HepG2 (cell line): ENCODE measurements at regions not wholly inside any gene's neighbourhood (a gene's known extent, or its start where the extent isn't known, plus 50 kb on each side); places are given as distances from the start of the nearest gene placed in this dataset.
A peak's percentile ranks its signal among the peaks of the same experiment; 100 is the strongest.

Experiments used
- ATAC-seq: fragments of 200-7000 bp; cut with Tn5 transposase; 3 replicates; pipeline ENCODE4 v1.9.1; 2020; ENCODE audit warnings: mild to moderate bottlenecking, moderate library complexity
- BruUV-seq: library from RNA; stranded (reverse); fragments of 400-500 nt; replicated peaks from 2 replicates; lab custom pipeline; 2021; lab: Mats Ljungman, UMichigan
- CTCF ChIA-PET: fragments of 300-600 bp; formaldehyde crosslinking; extraction: SDS; loops from one replicate; lab custom pipeline; 2021; ENCODE audit warnings: low total read pairs, inconsistent platforms, low intra/inter-chr PET ratio; lab: Yijun Ruan, JAX
- POLR2A ChIA-PET: fragments of 350-600 bp; sonication (Branson Sonifier 250); formaldehyde crosslinking; loops from one replicate; lab custom pipeline; 2020; ENCODE audit warnings: antibody characterized with exemption, inconsistent platforms; lab: Yijun Ruan, JAX
- DNase-seq: peaks from one replicate; pipeline ENCODE4 v3.0.0-alpha.2; 2015; ENCODE audit warnings: low spot score
- FAIRE-seq: peaks from 3 replicates; lab custom pipeline; 2011; peaks lifted over from hg19 to GRCh38; lab: Jason Lieb, UNC
- H2AFZ ChIP-seq: one replicate; pipeline ENCODE4 v1.6.1; 2011; ENCODE audit warnings: low read length, inconsistent platforms
- H3K27ac ChIP-seq: fragments of 300-600 bp; 3 replicates; pipeline ENCODE4 v1.8.0; 2011; ENCODE audit warnings: mixed run types, mild to moderate bottlenecking, mixed read lengths, low read length, inconsistent platforms; ENCODE audit not compliant: insufficient read depth; ENCODE audit errors: extremely low read length
- H3K27me3 ChIP-seq, 2 experiments: fragments of 200-600 bp in 1 of 2; 2 replicates in 1 of 2; 3 replicates in 1 of 2; pipeline versions ENCODE4 v1.6.0 to v1.8.0; 2011; ENCODE audit warnings: low read length in 2 of 2, mild to moderate bottlenecking in 2 of 2, moderate library complexity in 2 of 2, inconsistent platforms in 1 of 2; ENCODE audit not compliant: insufficient read depth in 2 of 2, control insufficient read depth in 1 of 2
- H3K36me3 ChIP-seq, 2 experiments: fragments of 200-600 bp in 1 of 2; replicated peaks in 1 of 2; 2 replicates in 1 of 2; 3 replicates in 1 of 2; pipeline versions ENCODE4 v1.5.1 to v1.8.0; 2011; ENCODE audit warnings: low read length in 2 of 2, inconsistent platforms in 1 of 2; ENCODE audit not compliant: insufficient read depth in 2 of 2, control insufficient read depth in 1 of 2
- H3K4me1 ChIP-seq: 2 replicates; pipeline ENCODE4 v1.5.1; 2012; ENCODE audit warnings: low read length, inconsistent platforms; ENCODE audit not compliant: insufficient read depth
- H3K4me2 ChIP-seq: 2 replicates; pipeline ENCODE4 v1.6.0; 2011; ENCODE audit warnings: low read depth, low read length, inconsistent platforms
- H3K4me3 ChIP-seq, 3 experiments: fragments of 200-600 bp in 1 of 3; sonication (generic), shearing (Covaris generic) in 1 of 3; replicated peaks in 1 of 3; 2 replicates each; pipeline ENCODE4 v1.5.1; 2011 to 2016; ENCODE audit warnings: low read length in 3 of 3, inconsistent platforms in 2 of 3, low read depth in 2 of 3, mild to moderate bottlenecking in 2 of 3, control low read depth in 1 of 3, mixed read lengths in 1 of 3; ENCODE audit not compliant: insufficient read depth in 1 of 3
- H3K79me2 ChIP-seq: one replicate; pipeline ENCODE4 v1.6.1; 2011; ENCODE audit warnings: low read length, inconsistent platforms; ENCODE audit not compliant: insufficient read depth
- H3K9ac ChIP-seq: 2 replicates; pipeline ENCODE4 v1.6.0; 2011; ENCODE audit warnings: mild to moderate bottlenecking, low read depth, low read length, inconsistent platforms; ENCODE audit not compliant: insufficient read depth
- H3K9me3 ChIP-seq: 2 replicates; pipeline ENCODE4 v1.5.1; 2012; ENCODE audit warnings: mild to moderate bottlenecking, low read length
- H4K20me1 ChIP-seq: 2 replicates; pipeline ENCODE4 v1.6.0; 2011; ENCODE audit warnings: inconsistent platforms, mild to moderate bottlenecking, low read length, moderate library complexity; ENCODE audit not compliant: insufficient read depth
- GABPA ChIP-seq, 2 experiments: IDR thresholded peaks; 2 replicates each; pipeline ENCODE4 v1.6.1; 2011 to 2016; ENCODE audit warnings: low read depth in 2 of 2, low read length in 1 of 2, missing biosample characterization in 1 of 2, missing genetic modification characterization in 1 of 2
- GATA4 ChIP-seq: sonication (generic); IDR thresholded peaks from 2 replicates; pipeline ENCODE4 v1.6.1; 2016; ENCODE audit warnings: antibody characterized with exemption, low read depth, borderline replicate concordance
- POLR2A ChIP-seq, 2 experiments: IDR thresholded peaks; 2 replicates each; pipeline ENCODE4 v1.6.1; 2011; ENCODE audit warnings: low read depth in 2 of 2, low read length in 2 of 2, mild to moderate bottlenecking in 1 of 2, moderate library complexity in 1 of 2; ENCODE audit not compliant: insufficient read depth in 1 of 2
- RERE ChIP-seq: IDR thresholded peaks from 2 replicates; pipeline ENCODE4 v1.6.1; 2016; ENCODE audit warnings: low read depth, missing genetic modification reagents, missing compliant biosample characterization
- ZBTB1 ChIP-seq: sonication (generic); formaldehyde crosslinking; IDR thresholded peaks from 2 replicates; pipeline ENCODE4 v1.4.0; 2020; ENCODE audit warnings: missing genetic modification reagents, borderline replicate concordance
- ZBTB40 ChIP-seq, 2 experiments: fragments of 450-650 bp in 1 of 2; sonication (generic) in 1 of 2; formaldehyde crosslinking in 1 of 2; IDR thresholded peaks; 2 replicates each; pipeline versions ENCODE4 v1.6.1 to v1.8.0; 2016 to 2022; ENCODE audit warnings: antibody characterized with exemption in 1 of 2, mild to moderate bottlenecking in 1 of 2, missing genetic modification reagents in 1 of 2
- ZBTB7A ChIP-seq: sonication (generic); formaldehyde crosslinking; IDR thresholded peaks from 2 replicates; pipeline ENCODE4 v1.8.0; 2022; ENCODE audit warnings: mild to moderate bottlenecking, missing genetic modification reagents
- ZFY ChIP-seq: sonication (generic); formaldehyde crosslinking; IDR thresholded peaks from 2 replicates; pipeline ENCODE4 v1.4.0; 2020; ENCODE audit warnings: missing genetic modification reagents
- ZNF616 ChIP-seq: sonication (generic); formaldehyde crosslinking; IDR thresholded peaks from 2 replicates; pipeline ENCODE4 v1.5.0; 2020; ENCODE audit warnings: low read depth, mild to moderate bottlenecking, missing genetic modification reagents
- WGBS: methylation state at CpG from one replicate; pipeline ENCODE4 v1.1.6; 2017; ENCODE audit warnings: low lambda C conversion rate; 5-methylcytosine and 5-hydroxymethylcytosine counted together
- in situ Hi-C: cut with HindIII; loops from 2 replicates; pipeline ENCODE4 v1.10.0; 2017; ENCODE audit warnings: low pct_unique_long_range_greater_than_20kb; ENCODE audit not compliant: extremely low pct_ligation_motif_present
- intact Hi-C: fragments of 100-400 bp; cut with micrococcal nuclease; formaldehyde crosslinking; loops from one replicate; pipeline ENCODE4 v1.10.0; 2022; ENCODE audit not compliant: unreplicated experiment

GRCh38 chr20:50391444-50392137 is 118.6 kb upstream of the PTPN1 start:
- no peaks in the 10 kb centered on the region for H3K79me2 ChIP-seq
- in situ Hi-C loops (no loop called here), intact Hi-C loops (no loop called here)
- DNase-seq (no peak), FAIRE-seq (no peak), ATAC-seq (no peak)
- no peaks in the 10 kb centered on the region for H4K20me1 ChIP-seq
- no peaks in the 10 kb centered on the region for H3K36me3 ChIP-seq
- CTCF ChIA-PET: no interaction called here
- H3K27ac ChIP-seq: peak overlapping the region; percentile 95
- WGBS: 95% methylated on average over 15 of the region's 15 CpGs
- no peak overlapping the region for H3K4me3 ChIP-seq
- POLR2A ChIA-PET: interaction anchor here (1.3 to 3.3 kb wide), 13 partner anchors 11 to 276 kb away, joined by 4 to 299 read pairs (median 23); partner anchors contain the start of gene CEBPB
- H3K9ac ChIP-seq: peak overlapping the region; percentile 61
- H3K4me1 ChIP-seq: peaks cover 93% of the 10 kb centered on the region
- no peaks in the 10 kb centered on the region for H3K9me3 ChIP-seq
- no peak overlapping the region for H2AFZ ChIP-seq
- BruUV-seq: no TSS peak
- no peaks in the 10 kb centered on the region for H3K27me3 ChIP-seq
- H3K4me2 ChIP-seq: no peak overlapping the region
- TF ChIP-seq ZFY (CRISPR knock-in tag) (peak; percentile 20; the same call in 1 of the 2 replicates), ZNF616 (CRISPR knock-in tag) (no peak), POLR2A (IDR thresholded peaks at IDR 0.05; ENCODE audit: insufficient read depth in 1 of 2, low read depth in 2 of 2, low read length in 2 of 2) (no peak), RERE (CRISPR knock-in tag) (no peak), GABPA (IDR thresholded peaks at IDR 0.05; ENCODE audit: low read depth, low read length) (no peak), GABPA (CRISPR knock-in tag; IDR thresholded peaks at IDR 0.05; ENCODE audit: low read depth) (no peak), ZBTB1 (CRISPR knock-in tag) (no peak), GATA4 (no peak), ZBTB40 (IDR thresholded peaks at IDR 0.05) (no peak), ZBTB40 (CRISPR knock-in tag; IDR thresholded peaks at IDR 0.05) (peak; percentile 33; the same call in 1 of the 2 replicates), ZBTB7A (no peak)
